HG02678 (cell line): ENCODE measurements at regions not wholly inside any gene's neighbourhood (a gene's known extent, or its start where the extent isn't known, plus 50 kb on each side); places are given as distances from the start of the nearest gene placed in this dataset.

Experiments used
- ATAC-seq: cut with Tn5 transposase; IDR thresholded peaks from one replicate; pipeline ENCODE4 v1.9.1; 2021; ENCODE audit warnings: mild to moderate bottlenecking, moderate library complexity; ENCODE audit not compliant: unreplicated experiment

DNA sequence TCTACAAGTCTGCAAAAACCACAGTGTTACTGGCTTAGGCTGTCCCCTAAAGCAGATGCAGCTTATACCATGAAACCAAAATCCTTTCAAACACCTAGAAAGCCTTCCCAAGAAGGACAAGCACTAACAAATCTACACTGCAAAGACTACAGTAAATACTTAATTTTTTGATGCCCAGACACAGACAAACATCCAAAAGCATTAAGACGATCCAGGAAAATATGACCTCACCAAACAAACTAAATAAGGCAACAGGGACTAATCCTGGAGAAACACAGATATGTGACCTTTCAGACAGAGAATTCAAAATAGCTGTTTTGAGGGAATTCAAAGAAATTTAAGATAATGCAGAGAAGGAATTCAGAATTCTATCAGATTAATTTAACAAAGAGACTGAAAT, 423.5 kb downstream of the COL12A1 start:
- ATAC-seq: no peak

DNA sequence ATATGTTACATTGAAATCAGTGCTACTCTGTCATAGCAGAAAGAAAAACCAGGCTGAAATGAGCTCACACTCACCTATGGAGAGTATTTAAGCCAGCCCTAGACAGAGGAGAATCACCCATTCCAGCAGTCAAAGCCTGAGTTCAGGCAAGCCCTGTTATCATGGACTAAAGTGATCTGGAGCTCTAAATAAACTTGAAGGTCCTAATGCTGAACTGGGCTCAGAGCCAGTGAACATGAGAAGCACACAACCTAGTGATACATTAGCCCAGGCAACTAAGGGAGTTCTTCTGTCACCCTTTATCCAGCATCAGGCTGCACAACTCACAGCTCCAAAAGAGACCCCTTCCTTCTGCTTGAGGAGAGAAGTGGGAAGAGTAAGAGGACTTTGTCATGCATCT, 425.0 kb downstream of the COL12A1 start:
- no peak for ATAC-seq

DNA sequence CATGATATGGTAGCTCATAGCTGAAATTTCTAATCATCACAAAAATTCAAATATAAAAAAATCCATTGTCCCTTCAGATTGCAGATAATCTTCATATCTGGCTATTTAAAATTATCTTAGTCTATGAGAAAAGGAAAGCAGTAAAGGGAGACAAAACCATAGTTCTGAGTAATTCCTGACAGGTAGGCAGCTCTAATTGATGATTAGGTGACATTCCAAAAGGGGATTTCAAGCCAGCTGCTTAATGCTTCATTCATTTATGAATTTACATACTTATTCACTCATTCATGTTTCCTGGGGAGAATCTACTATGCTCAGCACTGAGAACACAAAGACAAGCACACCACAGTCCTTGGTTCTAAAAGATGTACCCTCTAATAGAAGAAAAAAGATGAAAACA, 437.1 kb downstream of the COL12A1 start:
- ATAC-seq: no peak

DNA sequence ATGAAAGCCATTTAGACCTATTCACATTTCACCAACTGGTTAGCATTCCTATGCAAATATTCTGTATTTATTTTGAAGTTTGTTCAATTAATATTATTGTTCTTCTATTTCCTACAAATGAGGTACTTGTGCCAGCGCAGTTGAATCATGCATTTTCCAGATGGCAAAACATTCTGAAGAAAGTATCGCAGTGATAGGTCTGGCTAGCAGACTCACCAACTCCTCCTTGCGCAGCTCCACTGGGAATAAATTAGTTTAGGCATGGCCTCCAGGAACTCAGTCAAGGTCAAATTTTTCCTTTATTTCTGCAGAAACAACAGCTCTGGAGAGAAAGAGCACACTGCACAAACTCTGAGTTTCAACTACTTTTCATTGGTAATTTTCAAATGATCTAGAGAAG, 437.7 kb downstream of the COL12A1 start:
- ATAC-seq: no peak

DNA sequence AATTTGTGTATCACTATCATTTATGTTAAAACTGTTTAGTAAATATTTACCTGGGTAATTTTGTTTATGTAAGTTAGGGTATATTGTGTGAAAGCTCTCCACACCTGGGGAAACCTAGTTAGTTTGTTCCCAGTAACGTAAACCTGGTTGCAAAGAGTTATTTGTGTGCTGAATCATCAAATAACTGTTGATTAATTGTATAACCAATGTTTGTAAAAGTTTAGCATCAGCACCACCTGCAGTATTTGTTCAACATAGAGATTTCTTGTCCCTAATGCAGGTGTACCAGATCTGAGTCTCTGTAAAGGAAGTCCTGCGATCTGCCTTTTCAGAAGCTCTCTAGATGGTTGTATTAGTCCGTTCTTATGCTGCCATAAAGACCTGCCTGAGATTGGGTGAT, 440.4 kb downstream of the COL12A1 start:
- ATAC-seq: no peak

DNA sequence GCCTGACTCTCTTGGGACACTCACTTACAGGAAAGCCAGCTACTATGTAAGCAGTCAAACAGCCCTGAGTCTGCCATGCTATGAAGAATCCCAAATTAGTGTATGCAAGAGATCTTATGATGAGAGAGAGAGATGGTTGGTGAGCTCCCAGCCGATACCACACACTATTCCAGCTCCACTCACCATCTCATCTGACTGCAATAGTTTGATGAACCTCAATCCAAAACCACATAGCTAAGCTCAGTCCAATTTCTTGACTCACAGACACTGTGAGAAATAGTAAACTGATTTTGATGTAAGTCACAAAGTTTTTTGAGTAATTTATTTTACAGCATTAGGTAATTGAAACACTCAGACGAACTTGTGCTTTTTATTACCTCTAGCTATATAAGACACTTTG, 441.4 kb downstream of the COL12A1 start:
- no peak for ATAC-seq

DNA sequence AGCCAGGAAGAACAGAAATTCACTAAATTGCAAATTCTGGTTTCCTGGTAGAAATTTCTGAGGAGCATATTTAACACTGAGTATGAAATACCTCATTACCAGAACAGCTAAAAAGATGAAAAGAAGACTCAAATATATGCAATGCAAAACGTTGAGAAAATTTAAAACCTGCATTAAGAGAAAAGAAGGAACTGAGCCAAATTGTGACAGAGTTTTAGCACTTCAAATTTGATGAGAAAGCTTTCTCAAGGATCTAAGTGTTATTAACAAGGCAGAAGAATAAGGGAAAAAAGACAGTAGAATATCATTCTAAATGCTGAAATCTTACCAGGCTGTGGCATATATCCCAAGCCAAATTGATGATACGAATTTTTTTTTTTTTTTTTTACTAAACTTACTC, 443.0 kb downstream of the COL12A1 start:
- ATAC-seq: no peak

DNA sequence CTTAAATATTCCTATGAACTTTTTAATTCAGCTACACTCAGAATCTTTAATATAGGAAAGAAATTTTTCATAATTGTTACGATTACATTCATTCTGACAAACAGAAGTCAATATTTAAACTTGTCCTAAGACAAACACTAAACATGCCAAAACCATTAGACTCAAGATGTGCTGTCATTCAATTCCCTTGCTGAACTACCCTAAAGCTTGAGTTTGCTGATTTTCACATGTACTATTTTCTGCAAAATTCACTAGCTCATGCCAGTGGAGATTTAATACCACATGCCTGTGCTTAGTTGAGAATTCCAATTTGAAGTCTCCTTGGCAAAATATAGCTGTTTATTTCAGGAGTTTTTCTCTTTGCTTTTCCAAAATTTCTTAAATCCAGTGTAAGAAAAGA, 448.0 kb downstream of the COL12A1 start:
- ATAC-seq: no peak

DNA sequence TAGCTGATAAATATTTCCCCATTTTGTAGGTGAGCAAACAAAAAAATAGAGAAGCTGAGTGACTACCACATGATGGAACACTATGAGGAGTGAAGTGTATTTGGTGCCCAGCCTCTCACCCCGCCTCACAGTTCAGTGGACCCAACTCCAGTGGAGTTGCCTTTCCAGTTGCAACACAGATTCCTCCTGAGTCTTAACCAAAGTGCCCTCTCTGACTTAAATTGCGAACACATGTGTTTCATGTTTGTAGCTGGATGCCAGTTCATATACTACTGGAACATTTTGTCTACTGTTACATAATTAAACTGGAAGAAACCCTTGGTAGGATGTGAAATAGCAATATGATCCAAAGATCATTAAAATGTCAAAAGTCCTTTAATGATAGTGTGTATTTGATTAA, 448.9 kb downstream of the COL12A1 start:
- ATAC-seq: no peak

DNA sequence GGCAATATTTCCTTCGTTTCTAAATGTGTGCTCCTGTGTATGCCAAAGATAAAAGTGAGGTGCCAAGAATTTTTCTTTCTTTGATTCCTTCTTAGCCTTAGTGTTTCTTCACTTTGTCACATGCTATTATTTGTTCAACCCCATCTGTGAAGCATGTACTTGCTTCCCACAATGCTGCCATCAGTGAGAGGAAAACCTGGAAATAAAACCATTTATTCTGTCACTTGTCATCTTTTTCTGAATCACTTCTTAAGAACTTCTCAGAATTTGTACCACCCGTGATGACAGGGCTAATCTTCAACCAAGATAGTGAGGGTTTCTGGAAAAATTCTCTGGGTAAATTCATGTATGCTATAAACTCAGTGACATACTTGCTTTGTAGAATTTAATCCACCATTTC, 450.1 kb downstream of the COL12A1 start:
- no peak for ATAC-seq

DNA sequence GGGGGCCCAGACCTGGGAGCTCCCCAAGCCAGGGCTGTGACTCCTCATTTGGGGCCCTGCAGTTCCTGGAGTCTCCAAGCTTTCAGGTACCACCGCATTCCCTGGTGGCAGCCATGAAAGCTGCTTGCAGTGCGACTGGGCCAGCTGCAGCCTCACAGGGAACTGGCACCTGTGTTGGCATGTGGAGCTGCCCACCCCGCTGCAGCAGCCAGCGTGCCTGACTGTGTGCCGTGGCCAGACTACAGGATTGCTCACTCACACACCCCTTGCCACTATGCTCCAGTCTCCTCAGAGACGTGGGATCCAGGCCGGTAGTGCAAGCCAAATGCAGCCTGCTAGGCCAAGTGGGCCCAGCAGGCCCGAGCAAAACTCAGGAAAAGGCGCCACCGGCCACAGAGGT, 450.7 kb downstream of the COL12A1 start:
- ATAC-seq: no peak

DNA sequence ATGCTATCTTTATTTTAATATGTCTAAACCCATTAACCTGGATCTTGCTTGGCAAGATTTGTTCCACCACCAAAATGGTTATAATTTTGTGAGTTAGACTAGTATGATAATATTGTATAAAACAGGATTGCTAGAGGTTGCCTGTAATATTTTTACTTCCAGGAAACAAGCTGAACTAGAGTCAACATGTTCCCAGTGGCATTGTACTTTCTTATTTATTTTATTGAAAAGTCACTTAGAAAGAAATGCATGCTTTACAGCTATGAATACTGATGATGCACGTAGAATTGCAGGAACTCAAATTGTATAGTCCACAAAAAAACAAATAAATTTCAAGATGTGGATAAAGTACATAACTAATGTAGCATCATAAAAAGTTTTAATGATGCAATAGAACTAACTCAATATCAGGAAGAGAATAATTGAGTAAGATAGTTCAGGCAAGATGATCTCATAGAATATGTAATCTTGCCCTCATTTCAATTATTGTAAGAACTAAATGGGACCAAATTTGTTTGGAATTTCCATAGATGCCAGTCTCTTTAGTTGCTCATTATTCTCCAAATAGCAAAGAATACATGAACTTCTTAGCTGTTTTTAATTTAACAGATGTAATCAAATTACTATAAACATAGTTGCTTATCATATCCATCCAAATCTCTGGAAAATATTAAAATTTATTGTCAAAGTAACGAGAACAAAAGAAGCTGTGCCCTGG, 451.8 kb downstream of the COL12A1 start:
- ATAC-seq: no peak

DNA sequence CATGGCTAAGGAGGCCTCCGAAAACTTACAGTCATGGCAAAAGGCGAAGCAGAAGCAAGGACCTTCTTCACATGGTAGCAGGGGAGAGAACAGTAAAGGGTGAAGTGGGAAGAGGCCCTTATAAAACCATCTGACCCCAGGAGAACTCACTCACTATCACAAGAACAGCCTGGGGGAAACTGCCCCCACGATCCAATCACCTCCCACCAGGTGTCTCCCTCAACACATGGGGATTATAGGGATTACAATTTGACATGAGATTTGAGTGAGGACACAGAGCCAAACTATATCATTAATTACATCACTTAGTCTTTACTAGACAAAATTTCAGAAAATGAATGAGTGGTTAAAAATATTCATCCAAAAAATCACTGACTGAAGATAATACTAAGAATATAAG, 453.6 kb downstream of the COL12A1 start:
- no peak for ATAC-seq

DNA sequence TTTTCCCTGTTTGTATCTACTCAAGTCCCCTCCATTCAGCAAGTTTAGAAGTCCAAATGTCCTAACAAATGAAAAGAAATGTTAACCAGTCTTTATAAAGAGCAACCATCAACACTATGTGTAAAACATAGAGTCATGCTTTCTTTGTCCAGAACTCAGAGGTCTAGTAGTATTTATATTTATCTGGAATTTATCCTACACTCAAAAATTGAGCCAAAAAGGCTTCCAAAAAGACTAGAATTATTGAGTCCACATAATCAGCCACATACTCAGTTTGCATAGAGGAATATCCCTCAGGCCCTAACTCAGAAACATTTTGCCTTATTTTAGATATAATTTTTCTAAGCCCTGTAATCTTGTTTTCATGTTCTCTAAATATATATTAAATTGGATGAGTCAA, 455.0 kb downstream of the COL12A1 start:
- no peak for ATAC-seq

DNA sequence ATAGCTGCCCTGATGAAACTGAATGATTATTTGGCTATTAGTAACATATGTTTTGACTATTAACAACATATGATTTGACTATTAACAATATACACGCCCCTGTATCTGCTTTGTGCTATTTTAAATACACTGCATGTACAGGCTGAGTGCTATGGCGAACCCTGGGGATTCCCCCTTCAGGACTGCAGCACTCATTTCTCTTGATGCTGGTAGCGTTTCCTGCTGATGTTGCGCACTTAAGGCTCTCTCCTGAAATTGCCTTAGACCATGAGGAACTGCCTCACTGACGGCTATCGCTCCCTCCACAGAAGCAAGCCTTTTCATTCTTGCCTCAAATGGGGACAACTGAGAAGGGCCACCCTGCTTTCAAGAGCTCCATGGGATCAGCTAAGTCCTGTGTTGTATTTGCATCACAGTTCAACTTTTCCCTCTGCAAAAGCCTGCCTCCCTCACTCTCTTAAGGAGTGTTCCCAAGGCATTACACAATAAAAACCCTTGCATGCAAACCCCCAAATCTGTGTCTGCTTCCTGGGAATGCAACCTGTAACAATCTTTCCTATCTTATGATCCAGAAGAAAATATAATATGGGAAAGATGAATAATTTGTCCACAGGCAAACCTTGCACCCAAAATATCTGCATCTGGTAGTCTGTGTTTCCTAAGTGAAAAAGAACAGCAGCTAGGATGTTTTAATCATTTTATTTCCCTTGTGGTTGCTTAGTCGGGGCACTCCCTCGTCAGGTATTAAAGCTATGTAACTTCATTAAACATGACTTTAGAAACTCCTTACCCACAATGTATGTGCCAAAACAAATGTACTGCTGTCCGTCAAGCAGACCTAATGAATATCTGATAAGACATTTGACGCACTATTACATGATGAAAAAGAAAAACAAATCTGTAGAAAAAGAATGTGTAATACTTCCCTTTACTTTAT, 456.4 kb downstream of the COL12A1 start:
- peak; percentile 92 for ATAC-seq

DNA sequence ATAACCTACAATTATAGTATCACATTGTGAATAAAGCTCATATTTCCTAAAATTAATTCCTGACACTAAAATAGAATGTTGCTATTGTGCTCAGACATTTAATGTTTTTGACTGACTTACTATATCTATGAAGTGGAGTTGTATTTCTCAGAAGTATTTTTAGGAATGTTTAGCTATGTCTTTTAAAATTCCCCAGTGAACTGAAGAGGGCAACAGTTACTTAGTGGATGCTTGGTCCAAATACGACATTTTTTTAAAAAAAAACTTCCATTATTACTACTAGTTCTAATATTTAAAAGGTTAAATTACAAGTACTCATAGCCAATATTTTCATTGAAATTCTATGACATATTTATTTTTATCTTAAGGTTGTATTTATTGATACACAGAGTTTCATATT, 460.2 kb downstream of the COL12A1 start:
- no peak for ATAC-seq

DNA sequence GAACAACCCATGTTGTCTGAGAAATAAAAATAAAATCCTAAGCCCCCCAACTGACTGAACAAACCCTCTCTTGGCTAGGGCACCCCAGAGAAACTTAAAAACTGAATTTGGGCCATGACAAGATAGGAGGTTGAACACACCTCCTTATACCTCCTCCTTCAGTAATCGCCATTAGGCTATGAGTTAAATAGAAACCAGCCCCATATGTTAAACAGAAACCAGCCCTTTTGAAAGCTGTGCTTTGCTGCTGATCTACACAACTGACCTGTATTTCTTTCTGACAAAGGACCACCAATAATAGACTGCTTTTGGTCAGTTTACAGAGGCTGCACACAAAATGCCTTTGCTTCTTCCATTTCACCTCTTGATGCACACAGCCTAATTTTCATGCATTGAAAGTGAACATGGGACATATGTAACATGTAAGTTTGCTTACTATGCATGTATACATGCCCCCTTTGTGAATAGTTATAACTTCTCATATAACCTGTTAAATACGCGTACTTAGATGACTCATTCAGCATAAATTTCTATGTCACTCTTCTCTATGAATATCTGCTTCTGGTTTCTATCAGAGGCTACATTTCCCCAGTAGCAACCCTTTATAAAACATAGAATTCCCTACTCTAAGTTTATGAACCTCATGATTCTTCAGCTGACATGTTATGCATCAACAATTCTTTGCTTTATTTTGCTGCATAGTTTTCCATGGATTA, 462.9 kb downstream of the COL12A1 start:
- peak; percentile 98 for ATAC-seq

DNA sequence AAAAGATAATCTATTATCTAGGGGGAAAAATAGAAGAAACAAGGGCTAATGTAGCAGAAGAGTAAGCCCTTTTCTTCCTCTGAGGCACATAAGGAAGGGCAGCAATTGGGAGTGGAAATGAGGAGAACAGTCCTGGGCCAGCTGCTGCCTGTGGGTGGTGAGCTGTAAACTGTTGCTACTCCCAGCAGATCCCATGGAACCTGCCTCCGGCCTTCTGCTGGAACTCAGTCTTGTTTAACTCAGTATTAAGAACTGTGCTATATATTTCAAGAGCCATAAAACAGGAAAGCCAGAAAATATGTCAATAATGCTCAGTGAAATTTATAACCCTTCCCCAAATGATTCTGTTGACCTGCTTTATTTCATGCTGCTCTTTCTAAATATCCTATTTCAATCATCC, 464.2 kb downstream of the COL12A1 start:
- ATAC-seq: no peak

DNA sequence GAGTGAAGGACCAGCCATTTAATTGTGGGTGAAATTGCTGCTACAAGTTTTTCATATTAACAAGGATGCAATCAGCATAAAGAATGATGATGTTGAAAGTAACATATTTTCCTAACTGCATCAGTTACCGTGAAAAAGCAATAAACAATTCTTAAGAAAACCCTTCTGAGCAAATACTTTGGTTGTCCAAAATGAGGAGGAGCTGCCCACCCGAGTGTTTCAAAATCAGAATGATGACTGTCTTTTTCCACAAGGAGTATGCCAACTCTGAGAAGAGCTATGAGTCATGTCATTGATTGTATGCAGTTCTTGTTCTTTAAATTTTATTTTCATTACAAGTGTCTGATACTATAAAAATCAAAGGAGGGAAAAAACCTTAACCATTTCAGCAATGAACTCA, 470.5 kb downstream of the COL12A1 start:
- no peak for ATAC-seq

DNA sequence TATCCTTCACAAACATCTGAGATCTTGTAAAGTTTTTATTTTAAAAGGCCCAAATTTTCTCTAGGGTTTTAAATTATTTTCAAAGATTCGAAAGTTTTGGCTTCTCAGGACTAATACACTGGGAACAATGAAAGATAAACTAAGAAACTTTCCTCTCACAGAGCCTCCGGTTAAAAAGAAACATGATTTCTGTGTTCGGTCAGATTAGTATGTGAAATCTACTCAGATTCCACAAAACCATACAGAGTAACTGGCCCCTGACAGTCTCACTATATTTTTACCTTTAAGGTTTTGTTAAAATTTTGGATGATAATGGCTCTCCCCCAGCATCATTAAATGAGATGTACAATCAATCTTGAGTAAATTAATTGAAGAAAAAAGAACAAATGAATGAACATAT, 471.0 kb downstream of the COL12A1 start:
- no peak for ATAC-seq

DNA sequence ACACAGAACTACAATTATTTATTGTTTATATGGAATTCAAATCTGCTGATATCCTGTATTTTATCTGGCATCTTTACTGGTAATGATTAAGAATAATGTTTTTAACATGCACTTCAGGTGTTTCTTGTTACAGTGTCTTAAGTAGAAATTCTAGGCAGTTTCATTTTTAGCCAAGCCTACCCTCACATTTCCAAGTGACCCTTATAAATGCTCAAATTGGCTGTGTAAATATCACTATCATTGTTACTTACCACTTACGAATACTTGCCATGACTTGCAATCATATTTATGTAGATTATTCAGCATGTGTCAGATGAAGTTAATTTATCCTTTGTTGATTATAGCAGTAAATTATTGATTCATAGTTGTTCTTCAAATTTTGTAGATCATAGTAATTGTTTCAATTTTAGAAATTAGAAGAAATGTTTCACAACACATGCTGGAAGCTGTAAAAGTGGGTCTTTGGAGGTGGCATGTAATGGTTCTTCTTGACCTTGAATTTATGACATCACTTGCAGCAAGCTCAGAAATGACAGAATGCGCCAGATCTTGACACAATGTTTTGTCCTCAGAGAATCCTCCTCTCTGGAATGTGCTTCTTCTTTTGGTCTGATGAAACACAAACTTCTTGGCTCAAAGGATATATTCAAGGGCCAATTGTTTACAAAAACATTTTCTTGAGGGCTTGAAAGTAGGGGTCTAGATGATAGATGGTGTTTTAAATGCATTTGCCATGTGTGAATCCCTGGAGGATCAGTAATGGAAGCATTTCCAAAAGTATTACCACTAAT, 471.8 kb downstream of the COL12A1 start:
- ATAC-seq: no peak
